Spleen (tissue), 11 donors: ENCODE measurements at regions not wholly inside any gene's neighbourhood (a gene's known extent, or its start where the extent isn't known, plus 50 kb on each side); places are given as distances from the start of the nearest gene placed in this dataset.

Experiments
- DNase-seq: peaks from one replicate; pipeline ENCODE4 v3.0.0-alpha.2; 2020
- H3K27ac ChIP-seq, 8 donors: fragments of 200-600 bp; sonication (generic) in 7 of 8; 1 replicate in 4 of 8; 2 replicates in 4 of 8; pipeline versions ENCODE4 v1.5.0 to v1.8.0; 2016 to 2021; ENCODE audit warnings: inconsistent platforms in 4 of 8, mild to moderate bottlenecking in 4 of 8, moderate library complexity in 1 of 8
- H3K27me3 ChIP-seq, 7 donors: fragments of 200-600 bp; sonication (generic) in 6 of 7; replicated peaks in 1 of 7; 1 replicate in 4 of 7; 2 replicates in 3 of 7; pipeline versions ENCODE4 v1.5.0 to v1.8.0; 2016 to 2021; ENCODE audit warnings: inconsistent platforms in 3 of 7, mild to moderate bottlenecking in 1 of 7
- H3K36me3 ChIP-seq, 6 donors: fragments of 200-600 bp; sonication (generic) in 5 of 6; 1 replicate in 4 of 6; 2 replicates in 2 of 6; pipeline versions ENCODE4 v1.5.0 to v1.8.0; 2016 to 2021; ENCODE audit warnings: inconsistent platforms in 2 of 6
- H3K4me1 ChIP-seq, 6 donors: fragments of 200-600 bp; sonication (generic) in 5 of 6; 1 replicate in 3 of 6; 2 replicates in 3 of 6; pipeline versions ENCODE4 v1.5.0 to v1.8.0; 2016 to 2021; ENCODE audit warnings: inconsistent platforms in 3 of 6
- H3K4me3 ChIP-seq, 8 donors: fragments of 200-600 bp; sonication (generic) in 7 of 8; 1 replicate in 4 of 8; 2 replicates in 4 of 8; pipeline versions ENCODE4 v1.5.0 to v1.8.0; 2016 to 2021; ENCODE audit warnings: inconsistent platforms in 4 of 8, mild to moderate bottlenecking in 4 of 8, moderate library complexity in 2 of 8
- H3K9me3 ChIP-seq, 8 donors: fragments of 200-600 bp; sonication (generic) in 7 of 8; 1 replicate in 4 of 8; 2 replicates in 4 of 8; pipeline versions ENCODE4 v1.5.0 to v1.8.0; 2016 to 2021; ENCODE audit warnings: inconsistent platforms in 4 of 8
- POLR2A ChIP-seq, 3 donors: fragments of 450-650 bp; IDR thresholded peaks; one replicate each; pipeline ENCODE4 v1.5.1; 2017; ENCODE audit warnings: antibody characterized with exemption in 3 of 3, mild to moderate bottlenecking in 1 of 3
- POLR2AphosphoS5 ChIP-seq, 3 donors: sonication (generic); formaldehyde crosslinking; IDR thresholded peaks; one replicate each; pipeline ENCODE4 v1.5.1; 2017; ENCODE audit warnings: antibody characterized with exemption in 3 of 3
- WGBS, 5 donors: extraction: QIAGEN DNeasy Blood & Tissue Kit in 3 of 5; methylation state at CpG; one replicate each; pipeline versions ENCODE4 v1.1.5 to v1.1.7; 2013 to 2018; 5-methylcytosine and 5-hydroxymethylcytosine counted together
- intact Hi-C: fragments of 100-400 bp; cut with DNase I; formaldehyde crosslinking; loops from one replicate; pipeline ENCODE4 v1.15.0; 2023; ENCODE audit warnings: low total_unique reads
- TF ChIP-seq, protein P1 (sequence below), 11 experiments: fragments of 200-600 bp in 7 of 11; fragments of 450-650 bp in 4 of 11; sonication (generic) in 4 of 11; IDR thresholded peaks in 8 of 11; conservative IDR thresholded peaks in 3 of 11; 1 replicate in 7 of 11; 2 replicates in 4 of 11; pipeline versions ENCODE4 v1.4.0 to v1.8.0; 2016 to 2021; ENCODE audit warnings: antibody characterized with exemption in 11 of 11, inconsistent platforms in 4 of 11, mild to moderate bottlenecking in 1 of 11
- donor health status: healthy with polysubstance abuse.
- donor health status: DM: no; HTN: no; CAD: no; lungs with moderate emphysema.
- donor health status: DM: no; HTN: no; CAD: no.
- donor health status: Bipolar disorder and iron deficiency.
- donor health status: healthy.
- donor health status: DM: no; HTN: no; CAD: no.
- donor health status: DM: yes; HTN: yes; CAD: no.

DNA sequence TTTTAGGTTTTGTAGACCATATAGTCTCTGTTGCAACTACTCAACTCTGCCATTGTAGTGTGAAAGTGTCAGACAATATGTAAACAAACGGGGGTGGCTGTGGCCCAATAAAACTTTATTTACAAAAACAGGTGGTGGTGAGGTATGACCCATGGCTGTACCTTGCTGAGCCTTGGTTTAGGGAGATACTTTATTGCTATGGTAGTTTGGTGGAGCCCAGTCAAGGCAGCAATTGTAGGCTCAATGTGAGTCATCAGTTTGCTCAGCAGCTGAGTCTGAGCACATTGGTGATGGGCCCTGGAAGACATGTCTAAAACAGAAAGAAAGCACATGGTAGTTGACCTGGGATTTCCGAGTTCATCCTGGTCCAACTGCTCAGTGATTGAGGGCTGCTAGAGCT, 242.5 kb downstream of the REEP3 start:
- intact Hi-C loops = no loop called here
- no peak for TF ChIP-seq POLR2AphosphoS5 (IDR thresholded peaks at IDR 0.05)
- TF ChIP-seq POLR2A (IDR thresholded peaks at IDR 0.05) = no peak
- TF ChIP-seq, protein P1, sequence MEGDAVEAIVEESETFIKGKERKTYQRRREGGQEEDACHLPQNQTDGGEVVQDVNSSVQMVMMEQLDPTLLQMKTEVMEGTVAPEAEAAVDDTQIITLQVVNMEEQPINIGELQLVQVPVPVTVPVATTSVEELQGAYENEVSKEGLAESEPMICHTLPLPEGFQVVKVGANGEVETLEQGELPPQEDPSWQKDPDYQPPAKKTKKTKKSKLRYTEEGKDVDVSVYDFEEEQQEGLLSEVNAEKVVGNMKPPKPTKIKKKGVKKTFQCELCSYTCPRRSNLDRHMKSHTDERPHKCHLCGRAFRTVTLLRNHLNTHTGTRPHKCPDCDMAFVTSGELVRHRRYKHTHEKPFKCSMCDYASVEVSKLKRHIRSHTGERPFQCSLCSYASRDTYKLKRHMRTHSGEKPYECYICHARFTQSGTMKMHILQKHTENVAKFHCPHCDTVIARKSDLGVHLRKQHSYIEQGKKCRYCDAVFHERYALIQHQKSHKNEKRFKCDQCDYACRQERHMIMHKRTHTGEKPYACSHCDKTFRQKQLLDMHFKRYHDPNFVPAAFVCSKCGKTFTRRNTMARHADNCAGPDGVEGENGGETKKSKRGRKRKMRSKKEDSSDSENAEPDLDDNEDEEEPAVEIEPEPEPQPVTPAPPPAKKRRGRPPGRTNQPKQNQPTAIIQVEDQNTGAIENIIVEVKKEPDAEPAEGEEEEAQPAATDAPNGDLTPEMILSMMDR (IDR thresholded peaks at IDR 0.05 in 8 of 11, conservative IDR thresholded peaks at IDR 0.05 in 3 of 11) = no peak
- Histone ChIP-seq H3K4me3 (no peak overlapping the region), H3K36me3 (no peaks in the 10 kb centered on the region), H3K4me1 (peaks cover 0 to 15% (median 2%) of the 10 kb centered on the region in 6 donors), H3K27ac (no peak overlapping the region), H3K9me3 (no peaks in the 10 kb centered on the region), H3K27me3 (no peaks in the 10 kb centered on the region)
- WGBS, 5 donors = 78 to 93% (median 83%) methylated on average over 2 of the region's 2 CpGs
- no peak for DNase-seq

DNA sequence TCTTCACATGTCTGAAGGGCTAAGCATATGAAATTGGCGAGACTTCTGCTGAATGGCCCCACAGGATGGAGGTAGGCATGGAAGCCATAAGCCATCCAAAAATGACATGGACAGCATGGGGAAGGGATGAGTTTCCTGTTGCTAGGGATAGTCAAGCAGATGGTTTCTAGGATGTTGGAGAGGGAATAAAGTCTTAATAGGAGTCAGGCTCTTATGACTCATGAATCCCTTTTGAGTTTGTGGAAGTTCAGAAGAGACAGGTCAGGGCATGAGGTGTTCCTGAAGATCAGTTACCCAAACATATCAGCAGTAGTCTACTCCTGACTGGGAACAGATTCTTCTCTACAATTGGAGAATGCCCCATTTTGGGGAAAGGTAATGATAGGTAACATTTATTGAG, 243.9 kb downstream of the REEP3 start:
- no peak overlapping the region for H3K4me3 ChIP-seq
- H3K9me3 ChIP-seq = no peaks in the 10 kb centered on the region
- peaks cover 0 to 15% (median 2%) of the 10 kb centered on the region in 6 donors for H3K4me1 ChIP-seq
- intact Hi-C loops = no loop called here
- H3K27me3 ChIP-seq = no peaks in the 10 kb centered on the region
- TF ChIP-seq POLR2A (IDR thresholded peaks at IDR 0.05) = no peak
- TF ChIP-seq, protein P1 (IDR thresholded peaks at IDR 0.05 in 8 of 11, conservative IDR thresholded peaks at IDR 0.05 in 3 of 11) = no peak
- no peak for TF ChIP-seq POLR2AphosphoS5 (IDR thresholded peaks at IDR 0.05)
- H3K36me3 ChIP-seq = no peaks in the 10 kb centered on the region
- 88 to 100% (median 96%) methylated on average over 1 of the region's 1 CpG for WGBS, 5 donors
- no peak overlapping the region for H3K27ac ChIP-seq
- DNase-seq = no peak

DNA sequence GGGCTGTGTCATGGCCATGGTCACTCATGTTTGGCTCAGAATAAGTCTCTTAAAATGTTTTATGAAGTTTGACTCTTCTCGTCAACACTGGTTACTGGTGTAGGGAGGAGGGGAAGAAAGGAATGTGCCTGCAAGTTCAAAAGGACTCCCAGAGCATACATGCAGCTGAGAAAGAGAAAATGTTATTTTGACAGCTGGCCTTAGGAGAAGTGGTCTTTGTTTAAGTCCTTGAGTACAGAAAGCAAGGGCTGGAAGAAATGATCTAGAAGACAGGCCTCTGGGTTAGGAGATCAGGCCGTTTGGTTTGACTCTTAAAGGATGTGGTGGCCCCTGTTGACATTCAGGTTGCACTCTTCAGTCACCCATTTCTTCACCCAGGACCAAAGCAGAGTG, 245.5 kb downstream of the REEP3 start:
- Histone ChIP-seq H3K4me3 (no peak overlapping the region), H3K9me3 (no peaks in the 10 kb centered on the region), H3K27me3 (no peaks in the 10 kb centered on the region), H3K4me1 (peaks cover 0 to 15% (median 2%) of the 10 kb centered on the region in 6 donors), H3K36me3 (no peaks in the 10 kb centered on the region), H3K27ac (peak overlapping the region in 1 of 8 donors; percentile 7)
- intact Hi-C loops = no loop called here
- DNase-seq = no peak
- 60 to 81% (median 70%) methylated on average over 2 of the region's 2 CpGs for WGBS, 5 donors
- TF ChIP-seq POLR2A (IDR thresholded peaks at IDR 0.05) (no peak), POLR2AphosphoS5 (IDR thresholded peaks at IDR 0.05) (no peak)
- TF ChIP-seq, protein P1 (IDR thresholded peaks at IDR 0.05 in 8 of 11, conservative IDR thresholded peaks at IDR 0.05 in 3 of 11) = no peak

DNA sequence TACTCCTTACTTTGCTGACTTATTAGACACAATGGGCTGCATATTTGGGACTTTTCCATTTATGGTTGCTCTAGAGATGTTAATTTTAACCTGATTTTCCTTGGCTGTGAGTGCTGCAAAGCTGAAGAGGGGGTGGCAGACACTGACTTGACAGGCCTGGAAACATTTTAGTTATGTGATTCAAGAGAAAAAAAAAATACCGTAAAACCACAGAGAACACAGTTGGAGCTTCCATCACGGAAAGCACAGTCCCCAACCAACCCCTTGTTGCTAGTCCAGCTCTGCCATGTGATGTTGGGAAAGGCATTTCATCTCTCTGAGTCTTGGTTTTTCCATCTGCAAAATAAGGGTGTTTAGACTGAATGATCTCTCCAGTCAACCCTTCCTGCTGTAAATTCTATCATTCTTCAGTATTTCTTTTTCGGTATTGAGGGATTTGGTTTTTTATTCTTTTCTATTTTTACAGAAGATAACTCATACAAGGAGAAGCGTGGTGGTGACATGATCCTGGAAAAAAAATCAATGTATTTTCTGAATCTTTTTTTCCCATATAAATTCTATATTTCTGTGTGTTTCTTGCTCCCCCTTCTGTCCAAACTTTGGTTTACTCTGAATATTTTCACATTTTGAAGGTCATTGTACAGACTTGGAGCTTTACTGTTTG, 246.1 kb downstream of the REEP3 start:
- Histone ChIP-seq H3K27ac (peak overlapping the region in 1 of 8 donors; percentile 7), H3K4me3 (no peak overlapping the region), H3K9me3 (no peaks in the 10 kb centered on the region), H3K4me1 (peaks cover 0 to 15% (median 2%) of the 10 kb centered on the region in 6 donors), H3K27me3 (no peaks in the 10 kb centered on the region), H3K36me3 (no peaks in the 10 kb centered on the region)
- intact Hi-C loops = no loop called here
- no peak for DNase-seq
- 67 to 80% (median 76%) methylated on average over 4 of the region's 4 CpGs for WGBS, 5 donors
- TF ChIP-seq POLR2AphosphoS5 (IDR thresholded peaks at IDR 0.05) = no peak
- TF ChIP-seq, protein P1 (IDR thresholded peaks at IDR 0.05 in 8 of 11, conservative IDR thresholded peaks at IDR 0.05 in 3 of 11) = peak in 4 of 11 experiments; percentile 13 to 30 (median 16)
- TF ChIP-seq POLR2A (IDR thresholded peaks at IDR 0.05) = no peak
